ENCODE measurements at regions not wholly inside any gene's neighbourhood (a gene's known extent, or its start where the extent isn't known, plus 50 kb on each side); places are given as distances from the start of the nearest gene placed in this dataset.

DNA sequence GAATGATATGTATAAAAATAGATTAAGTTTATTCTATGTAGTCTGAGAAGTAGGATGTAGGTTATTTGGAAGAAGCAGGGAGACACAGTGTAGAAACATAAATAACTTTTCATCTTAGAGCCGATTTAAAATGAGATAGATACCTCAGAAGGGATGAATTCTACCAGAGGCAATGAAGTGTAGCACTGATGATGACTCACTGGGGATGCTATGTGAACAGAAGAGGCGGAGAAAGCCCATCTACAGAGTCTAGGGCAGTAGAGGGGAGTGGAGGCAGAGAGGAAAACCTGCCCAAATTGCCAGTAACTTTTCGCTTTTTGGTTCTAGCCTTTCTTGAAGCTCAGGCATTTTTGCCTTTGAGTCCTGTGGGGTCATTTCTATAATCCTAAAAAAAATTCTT, 451.8 kb downstream of the ATP23 start:
- H3K9me3 ChIP-seq (ENCODE audit: control insufficient read depth in 4 of 4, low read length in 3 of 4) = peaks cover 0 to 1% (median under 1%) of the 10 kb centered on the region in 4 donors
- TF ChIP-seq, protein P1, sequence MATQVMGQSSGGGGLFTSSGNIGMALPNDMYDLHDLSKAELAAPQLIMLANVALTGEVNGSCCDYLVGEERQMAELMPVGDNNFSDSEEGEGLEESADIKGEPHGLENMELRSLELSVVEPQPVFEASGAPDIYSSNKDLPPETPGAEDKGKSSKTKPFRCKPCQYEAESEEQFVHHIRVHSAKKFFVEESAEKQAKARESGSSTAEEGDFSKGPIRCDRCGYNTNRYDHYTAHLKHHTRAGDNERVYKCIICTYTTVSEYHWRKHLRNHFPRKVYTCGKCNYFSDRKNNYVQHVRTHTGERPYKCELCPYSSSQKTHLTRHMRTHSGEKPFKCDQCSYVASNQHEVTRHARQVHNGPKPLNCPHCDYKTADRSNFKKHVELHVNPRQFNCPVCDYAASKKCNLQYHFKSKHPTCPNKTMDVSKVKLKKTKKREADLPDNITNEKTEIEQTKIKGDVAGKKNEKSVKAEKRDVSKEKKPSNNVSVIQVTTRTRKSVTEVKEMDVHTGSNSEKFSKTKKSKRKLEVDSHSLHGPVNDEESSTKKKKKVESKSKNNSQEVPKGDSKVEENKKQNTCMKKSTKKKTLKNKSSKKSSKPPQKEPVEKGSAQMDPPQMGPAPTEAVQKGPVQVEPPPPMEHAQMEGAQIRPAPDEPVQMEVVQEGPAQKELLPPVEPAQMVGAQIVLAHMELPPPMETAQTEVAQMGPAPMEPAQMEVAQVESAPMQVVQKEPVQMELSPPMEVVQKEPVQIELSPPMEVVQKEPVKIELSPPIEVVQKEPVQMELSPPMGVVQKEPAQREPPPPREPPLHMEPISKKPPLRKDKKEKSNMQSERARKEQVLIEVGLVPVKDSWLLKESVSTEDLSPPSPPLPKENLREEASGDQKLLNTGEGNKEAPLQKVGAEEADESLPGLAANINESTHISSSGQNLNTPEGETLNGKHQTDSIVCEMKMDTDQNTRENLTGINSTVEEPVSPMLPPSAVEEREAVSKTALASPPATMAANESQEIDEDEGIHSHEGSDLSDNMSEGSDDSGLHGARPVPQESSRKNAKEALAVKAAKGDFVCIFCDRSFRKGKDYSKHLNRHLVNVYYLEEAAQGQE (IDR thresholded peaks at IDR 0.05) = no peak
- TF ChIP-seq ZBTB33 (IDR thresholded peaks at IDR 0.05) (no peak), NR2F2 (IDR thresholded peaks at IDR 0.05) (no peak), GABPA (IDR thresholded peaks at IDR 0.05 in 1 of 2, conservative IDR thresholded peaks at IDR 0.05 in 1 of 2) (no peak), ATF3 (IDR thresholded peaks at IDR 0.05) (no peak), HNF4A (conservative IDR thresholded peaks at IDR 0.05) (no peak), YY1 (IDR thresholded peaks at IDR 0.05) (no peak), FOXA2 (IDR thresholded peaks at IDR 0.05) (no peak), TAF1 (conservative IDR thresholded peaks at IDR 0.05) (no peak), RXRA (IDR thresholded peaks at IDR 0.05) (no peak), FOXA1 (IDR thresholded peaks at IDR 0.05) (no peak), JUND (IDR thresholded peaks at IDR 0.05) (no peak), SP1 (IDR thresholded peaks at IDR 0.05) (no peak), RAD21 (IDR thresholded peaks at IDR 0.05) (no peak), HNF4G (IDR thresholded peaks at IDR 0.05) (no peak)
- TF ChIP-seq, protein P2, sequence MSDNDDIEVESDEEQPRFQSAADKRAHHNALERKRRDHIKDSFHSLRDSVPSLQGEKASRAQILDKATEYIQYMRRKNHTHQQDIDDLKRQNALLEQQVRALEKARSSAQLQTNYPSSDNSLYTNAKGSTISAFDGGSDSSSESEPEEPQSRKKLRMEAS (IDR thresholded peaks at IDR 0.05) = no peak
- TF ChIP-seq, protein P3, sequence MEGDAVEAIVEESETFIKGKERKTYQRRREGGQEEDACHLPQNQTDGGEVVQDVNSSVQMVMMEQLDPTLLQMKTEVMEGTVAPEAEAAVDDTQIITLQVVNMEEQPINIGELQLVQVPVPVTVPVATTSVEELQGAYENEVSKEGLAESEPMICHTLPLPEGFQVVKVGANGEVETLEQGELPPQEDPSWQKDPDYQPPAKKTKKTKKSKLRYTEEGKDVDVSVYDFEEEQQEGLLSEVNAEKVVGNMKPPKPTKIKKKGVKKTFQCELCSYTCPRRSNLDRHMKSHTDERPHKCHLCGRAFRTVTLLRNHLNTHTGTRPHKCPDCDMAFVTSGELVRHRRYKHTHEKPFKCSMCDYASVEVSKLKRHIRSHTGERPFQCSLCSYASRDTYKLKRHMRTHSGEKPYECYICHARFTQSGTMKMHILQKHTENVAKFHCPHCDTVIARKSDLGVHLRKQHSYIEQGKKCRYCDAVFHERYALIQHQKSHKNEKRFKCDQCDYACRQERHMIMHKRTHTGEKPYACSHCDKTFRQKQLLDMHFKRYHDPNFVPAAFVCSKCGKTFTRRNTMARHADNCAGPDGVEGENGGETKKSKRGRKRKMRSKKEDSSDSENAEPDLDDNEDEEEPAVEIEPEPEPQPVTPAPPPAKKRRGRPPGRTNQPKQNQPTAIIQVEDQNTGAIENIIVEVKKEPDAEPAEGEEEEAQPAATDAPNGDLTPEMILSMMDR (IDR thresholded peaks at IDR 0.05; ENCODE audit: low read depth, low read length, missing input control) = no peak
- no peaks in the 10 kb centered on the region for H3K36me3 ChIP-seq (ENCODE audit: control insufficient read depth in 4 of 4, insufficient read depth in 3 of 4, low read depth in 1 of 4, low read length in 3 of 4)
- no peak overlapping the region for H3K4me3 ChIP-seq (ENCODE audit: low read depth in 1 of 3, low read length in 3 of 3)
- H3K4me1 ChIP-seq (ENCODE audit: control insufficient read depth in 4 of 4, insufficient read depth in 4 of 4, low read length in 3 of 4) = no peaks in the 10 kb centered on the region
- H3K27me3 ChIP-seq (ENCODE audit: control insufficient read depth in 4 of 4, insufficient read depth in 4 of 4, low read length in 3 of 4) = no peaks in the 10 kb centered on the region
- WGBS = 75% methylated on average over 3 of the region's 3 CpGs
- H3K9ac ChIP-seq (ENCODE audit: low read depth in 1 of 2, low read length in 2 of 2) = no peak overlapping the region
- no peak for DNase-seq (ENCODE audit: low spot score)
- H3K27ac ChIP-seq (ENCODE audit: low read depth in 1 of 2, low read length in 2 of 2) = no peak overlapping the region

DNA sequence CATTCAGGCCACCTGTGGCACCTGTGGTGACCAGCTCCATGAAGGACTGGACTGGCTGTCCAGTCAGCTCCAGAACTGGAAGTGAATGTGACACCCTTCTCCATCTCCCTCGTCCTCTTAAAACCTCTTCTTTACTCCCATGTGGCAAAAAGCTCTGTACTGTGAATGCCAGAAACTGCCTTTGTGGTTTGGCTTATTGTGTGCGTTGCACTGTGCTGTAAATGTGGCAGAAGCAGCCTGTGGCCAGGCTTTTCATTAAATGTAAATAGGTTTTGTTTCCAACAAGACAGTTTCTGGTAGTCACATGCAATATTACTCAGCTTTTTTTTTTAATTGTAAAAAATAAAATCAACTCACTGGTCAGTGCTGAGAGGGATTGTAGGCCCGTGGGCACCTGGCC, 453.7 kb downstream of the ATP23 start:
- no peaks in the 10 kb centered on the region for H3K27me3 ChIP-seq (ENCODE audit: control insufficient read depth in 4 of 4, insufficient read depth in 4 of 4, low read length in 3 of 4)
- H3K9ac ChIP-seq (ENCODE audit: low read depth in 1 of 2, low read length in 2 of 2) = no peak overlapping the region
- H3K4me1 ChIP-seq (ENCODE audit: control insufficient read depth in 4 of 4, insufficient read depth in 4 of 4, low read length in 3 of 4) = no peaks in the 10 kb centered on the region
- peaks cover 0 to 3% (median 0%) of the 10 kb centered on the region in 4 donors for H3K9me3 ChIP-seq (ENCODE audit: control insufficient read depth in 4 of 4, low read length in 3 of 4)
- no peaks in the 10 kb centered on the region for H3K36me3 ChIP-seq (ENCODE audit: control insufficient read depth in 4 of 4, insufficient read depth in 3 of 4, low read depth in 1 of 4, low read length in 3 of 4)
- no peak for DNase-seq (ENCODE audit: low spot score)
- 66% methylated on average over 3 of the region's 3 CpGs for WGBS
- no peak overlapping the region for H3K27ac ChIP-seq (ENCODE audit: low read depth in 1 of 2, low read length in 2 of 2)
- no peak overlapping the region for H3K4me3 ChIP-seq (ENCODE audit: low read depth in 1 of 3, low read length in 3 of 3)
- TF ChIP-seq HNF4G (IDR thresholded peaks at IDR 0.05) (no peak), YY1 (IDR thresholded peaks at IDR 0.05) (no peak), EGR1 (IDR thresholded peaks at IDR 0.05; ENCODE audit: low read depth in 2 of 2) (no peak), ATF3 (IDR thresholded peaks at IDR 0.05) (no peak), FOXA1 (IDR thresholded peaks at IDR 0.05) (no peak), NR2F2 (IDR thresholded peaks at IDR 0.05) (no peak), JUND (IDR thresholded peaks at IDR 0.05) (no peak), ZBTB33 (IDR thresholded peaks at IDR 0.05) (no peak)
- TF ChIP-seq, protein P1 (IDR thresholded peaks at IDR 0.05) = no peak

Measured in liver (tissue), 8 donors.